Lung (tissue), 11 donors: ENCODE measurements at regions not wholly inside any gene's neighbourhood (a gene's known extent, or its start where the extent isn't known, plus 50 kb on each side); places are given as distances from the start of the nearest gene placed in this dataset.

Experiments used
- ATAC-seq: fragments of 200-7000 bp; cut with Tn5 transposase; one replicate; pipeline ENCODE4 v1.9.1; 2020; ENCODE audit warnings: moderate number of reproducible peaks; ENCODE audit not compliant: insufficient read depth, low FRiP score
- DNase-seq, 3 donors: peaks; one replicate each; pipeline ENCODE4 v3.0.0-alpha.2; 2013 to 2017
- H3K27ac ChIP-seq, 2 donors: one replicate each; pipeline ENCODE4 v1.5.1; 2013; ENCODE audit warnings: mild to moderate bottlenecking in 2 of 2, moderate library complexity in 2 of 2, control low read depth in 1 of 2, inconsistent platforms in 1 of 2, low read depth in 1 of 2, low read length in 1 of 2
- H3K27me3 ChIP-seq, 3 donors: one replicate each; pipeline ENCODE4 v1.5.1; 2013; ENCODE audit warnings: low read length in 2 of 3; ENCODE audit not compliant: control insufficient read depth in 3 of 3, insufficient read depth in 3 of 3
- H3K36me3 ChIP-seq, 4 donors: one replicate each; pipeline ENCODE4 v1.5.1; 2013; ENCODE audit warnings: low read length in 4 of 4, mild to moderate bottlenecking in 1 of 4, moderate library complexity in 1 of 4; ENCODE audit not compliant: control insufficient read depth in 4 of 4, insufficient read depth in 4 of 4
- H3K4me1 ChIP-seq, 5 donors: one replicate each; pipeline ENCODE4 v1.5.1; 2013; ENCODE audit warnings: low read length in 5 of 5, mild to moderate bottlenecking in 2 of 5, moderate library complexity in 1 of 5; ENCODE audit not compliant: control insufficient read depth in 5 of 5, insufficient read depth in 5 of 5
- H3K4me3 ChIP-seq: one replicate; pipeline ENCODE4 v1.5.1; 2013; ENCODE audit warnings: mild to moderate bottlenecking, control low read depth, moderate library complexity
- H3K9ac ChIP-seq, 2 donors: one replicate each; pipeline ENCODE4 v1.5.1; 2013; ENCODE audit warnings: low read length in 2 of 2, control low read depth in 1 of 2; ENCODE audit not compliant: insufficient read depth in 1 of 2
- H3K9me3 ChIP-seq, 4 donors: one replicate each; pipeline ENCODE4 v1.5.1; 2013; ENCODE audit warnings: low read length in 3 of 4, mild to moderate bottlenecking in 1 of 4, moderate library complexity in 1 of 4; ENCODE audit not compliant: control insufficient read depth in 4 of 4, insufficient read depth in 3 of 4
- WGBS, 2 donors: extraction: QIAGEN DNeasy Blood & Tissue Kit; methylation state at CpG; one replicate each; pipeline ENCODE4 v1.1.7; 2013; 5-methylcytosine and 5-hydroxymethylcytosine counted together
- TF ChIP-seq, protein P1 (sequence below): IDR thresholded peaks from 2 replicates; pipeline ENCODE4 v1.5.1; 2012; ENCODE audit warnings: mild to moderate bottlenecking; ENCODE audit errors: control extremely low read depth, extremely low read depth
- donor health status: control.
- donor health status: control.
- donor health status: Bipolar disorder and iron deficiency.
- donor health status: healthy.
- donor health status: DM: yes; HTN: yes; CAD: no.

DNA sequence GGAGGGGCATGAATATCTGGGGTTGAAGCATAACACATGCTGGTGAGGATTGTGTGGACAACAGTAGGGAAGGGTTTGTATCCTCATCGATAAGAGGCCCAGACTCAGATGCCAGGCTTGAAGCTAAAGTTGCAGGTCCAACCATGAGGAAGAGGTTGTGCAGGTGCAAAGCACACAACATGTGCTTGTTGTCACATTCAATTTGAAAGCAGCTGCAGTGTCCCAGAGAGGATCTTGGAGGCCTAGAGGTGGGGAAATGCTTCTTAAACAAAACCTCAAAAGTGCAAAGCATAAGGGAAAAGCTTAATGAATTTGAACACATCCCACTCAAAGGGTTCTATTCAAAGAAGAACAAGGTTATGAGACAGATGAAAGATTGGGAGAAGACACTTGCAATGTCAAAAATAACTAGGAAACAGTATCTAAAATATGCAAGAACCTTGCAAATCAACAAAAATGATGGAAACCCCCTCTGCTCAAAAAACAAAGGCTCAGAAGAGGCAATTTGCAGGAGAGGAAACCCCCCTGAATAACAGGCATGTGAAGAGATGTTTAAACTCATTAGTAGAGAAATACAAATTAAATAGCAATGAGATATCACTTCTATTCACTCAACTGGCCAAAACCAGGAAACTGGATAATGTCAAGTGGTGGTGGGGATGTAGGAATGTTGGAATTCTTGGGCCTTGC, 187.1 kb downstream of the KATNAL1 start:
- H3K36me3 ChIP-seq = no peaks in the 10 kb centered on the region
- H3K4me1 ChIP-seq = peaks cover 0 to 6% (median 3%) of the 10 kb centered on the region in 5 donors
- no peaks in the 10 kb centered on the region for H3K9me3 ChIP-seq
- H3K27ac ChIP-seq = no peak overlapping the region
- DNase-seq = no peak
- no peak overlapping the region for H3K9ac ChIP-seq
- no peak overlapping the region for H3K4me3 ChIP-seq
- no peak for ATAC-seq
- WGBS, 2 donors = 73 to 75% methylated on average over 1 of the region's 1 CpG
- peaks cover 0 to 24% (median 8%) of the 10 kb centered on the region in 3 donors for H3K27me3 ChIP-seq
- TF ChIP-seq, protein P1, sequence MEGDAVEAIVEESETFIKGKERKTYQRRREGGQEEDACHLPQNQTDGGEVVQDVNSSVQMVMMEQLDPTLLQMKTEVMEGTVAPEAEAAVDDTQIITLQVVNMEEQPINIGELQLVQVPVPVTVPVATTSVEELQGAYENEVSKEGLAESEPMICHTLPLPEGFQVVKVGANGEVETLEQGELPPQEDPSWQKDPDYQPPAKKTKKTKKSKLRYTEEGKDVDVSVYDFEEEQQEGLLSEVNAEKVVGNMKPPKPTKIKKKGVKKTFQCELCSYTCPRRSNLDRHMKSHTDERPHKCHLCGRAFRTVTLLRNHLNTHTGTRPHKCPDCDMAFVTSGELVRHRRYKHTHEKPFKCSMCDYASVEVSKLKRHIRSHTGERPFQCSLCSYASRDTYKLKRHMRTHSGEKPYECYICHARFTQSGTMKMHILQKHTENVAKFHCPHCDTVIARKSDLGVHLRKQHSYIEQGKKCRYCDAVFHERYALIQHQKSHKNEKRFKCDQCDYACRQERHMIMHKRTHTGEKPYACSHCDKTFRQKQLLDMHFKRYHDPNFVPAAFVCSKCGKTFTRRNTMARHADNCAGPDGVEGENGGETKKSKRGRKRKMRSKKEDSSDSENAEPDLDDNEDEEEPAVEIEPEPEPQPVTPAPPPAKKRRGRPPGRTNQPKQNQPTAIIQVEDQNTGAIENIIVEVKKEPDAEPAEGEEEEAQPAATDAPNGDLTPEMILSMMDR = no peak

DNA sequence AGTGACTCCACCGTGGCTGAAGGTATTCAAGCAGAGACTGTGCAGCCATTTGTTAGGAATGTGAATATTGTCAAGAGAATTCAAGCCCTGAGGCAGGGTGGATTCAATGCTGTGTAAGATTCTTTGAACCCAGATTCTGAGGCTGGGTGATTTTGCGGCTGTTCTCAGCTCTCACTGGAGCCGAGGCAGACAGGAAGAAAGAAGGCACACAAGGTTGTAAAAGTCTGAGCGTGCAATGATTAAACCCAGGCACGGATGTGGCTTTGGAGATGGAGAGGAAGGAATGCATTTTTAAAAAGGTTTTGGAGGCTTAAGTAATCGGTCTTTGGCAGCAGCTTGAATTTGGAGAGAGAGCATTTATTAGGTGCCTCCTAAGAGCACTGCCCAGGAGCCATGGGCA, 187.9 kb downstream of the KATNAL1 start:
- 11 to 19% methylated on average over 6 of the region's 6 CpGs for WGBS, 2 donors
- no peak overlapping the region for H3K27ac ChIP-seq
- H3K36me3 ChIP-seq = no peaks in the 10 kb centered on the region
- peaks cover 0 to 24% (median 8%) of the 10 kb centered on the region in 3 donors for H3K27me3 ChIP-seq
- no peak overlapping the region for H3K4me3 ChIP-seq
- DNase-seq = no peak
- H3K9me3 ChIP-seq = no peaks in the 10 kb centered on the region
- no peak overlapping the region for H3K9ac ChIP-seq
- TF ChIP-seq, protein P1 = no peak
- ATAC-seq = no peak
- peaks cover 0 to 10% (median 3%) of the 10 kb centered on the region in 5 donors for H3K4me1 ChIP-seq

- WGBS, 2 donors = 60 to 72% methylated on average over 6 of the region's 6 CpGs
- DNase-seq (no peak), ATAC-seq (no peak)
- Histone ChIP-seq H3K27me3 (peaks cover 0 to 24% (median 8%) of the 10 kb centered on the region in 3 donors), H3K9me3 (no peaks in the 10 kb centered on the region), H3K9ac (no peak overlapping the region), H3K36me3 (no peaks in the 10 kb centered on the region), H3K4me1 (peaks cover 0 to 24% (median 3%) of the 10 kb centered on the region in 5 donors), H3K27ac (no peak overlapping the region), H3K4me3 (no peak overlapping the region)
- TF ChIP-seq, protein P1 = no peak
Measured at GRCh38 chr13:30116379-30116778, 191.0 kb downstream of the KATNAL1 start.

- TF ChIP-seq, protein P1 = no peak
- peak overlapping the region in 1 of 2 donors; percentile 67 for H3K9ac ChIP-seq
- H3K27ac ChIP-seq = no peak overlapping the region
- H3K36me3 ChIP-seq = no peaks in the 10 kb centered on the region
- H3K4me3 ChIP-seq = no peak overlapping the region
- H3K4me1 ChIP-seq = peaks cover 0 to 24% (median 3%) of the 10 kb centered on the region in 5 donors
- peaks cover 0 to 23% (median 8%) of the 10 kb centered on the region in 3 donors for H3K27me3 ChIP-seq
- DNase-seq (no peak), ATAC-seq (no peak)
- 19 to 43% methylated on average over 9 of the region's 9 CpGs for WGBS, 2 donors
- no peaks in the 10 kb centered on the region for H3K9me3 ChIP-seq
Measured at GRCh38 chr13:30115257-30115600, 192.1 kb downstream of the KATNAL1 start.
